ENCODE measurements at regions not wholly inside any gene's neighbourhood (a gene's known extent, or its start where the extent isn't known, plus 50 kb on each side); places are given as distances from the start of the nearest gene placed in this dataset.

DNA sequence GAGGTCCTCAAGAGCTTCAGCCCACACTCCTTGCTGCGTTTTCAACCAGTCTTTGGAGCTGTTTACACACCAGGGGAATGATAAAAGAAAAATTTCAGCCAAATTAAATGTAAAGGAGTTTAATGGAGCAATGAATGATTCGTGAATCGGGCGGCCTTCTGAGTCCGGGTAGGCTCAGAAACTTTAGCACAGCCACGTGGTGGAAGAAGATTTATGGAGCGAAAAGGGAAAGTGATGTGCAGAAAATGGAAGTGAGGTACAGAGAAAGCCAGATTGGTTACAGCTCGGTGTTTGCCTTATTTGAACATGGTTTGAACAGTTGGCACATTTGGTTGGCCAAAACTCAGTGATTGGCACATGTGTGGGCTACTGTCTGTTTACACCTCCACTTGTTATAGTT, 305.4 kb downstream of the MAF start:
- DNase-seq, result no peak

DNA sequence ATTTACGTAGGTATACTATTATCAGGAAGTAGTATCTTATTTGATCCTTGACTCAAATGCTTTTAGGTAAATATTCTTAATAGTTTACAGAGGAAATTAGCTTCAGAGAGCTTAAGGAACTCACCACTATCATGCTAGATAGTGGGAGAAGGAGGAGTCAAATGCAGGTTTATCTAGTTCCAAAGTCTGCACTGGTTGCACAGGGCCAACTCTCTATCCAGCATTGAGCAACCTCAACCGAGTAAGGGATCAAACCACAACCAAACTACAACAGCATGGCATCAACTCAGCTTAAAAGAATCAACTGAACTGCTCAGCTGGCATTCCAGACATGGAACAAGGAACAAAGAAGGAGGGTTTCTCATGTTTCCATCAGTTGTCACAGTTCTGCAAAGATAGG, 306.0 kb downstream of the MAF start:
- DNase-seq, result no peak

DNA sequence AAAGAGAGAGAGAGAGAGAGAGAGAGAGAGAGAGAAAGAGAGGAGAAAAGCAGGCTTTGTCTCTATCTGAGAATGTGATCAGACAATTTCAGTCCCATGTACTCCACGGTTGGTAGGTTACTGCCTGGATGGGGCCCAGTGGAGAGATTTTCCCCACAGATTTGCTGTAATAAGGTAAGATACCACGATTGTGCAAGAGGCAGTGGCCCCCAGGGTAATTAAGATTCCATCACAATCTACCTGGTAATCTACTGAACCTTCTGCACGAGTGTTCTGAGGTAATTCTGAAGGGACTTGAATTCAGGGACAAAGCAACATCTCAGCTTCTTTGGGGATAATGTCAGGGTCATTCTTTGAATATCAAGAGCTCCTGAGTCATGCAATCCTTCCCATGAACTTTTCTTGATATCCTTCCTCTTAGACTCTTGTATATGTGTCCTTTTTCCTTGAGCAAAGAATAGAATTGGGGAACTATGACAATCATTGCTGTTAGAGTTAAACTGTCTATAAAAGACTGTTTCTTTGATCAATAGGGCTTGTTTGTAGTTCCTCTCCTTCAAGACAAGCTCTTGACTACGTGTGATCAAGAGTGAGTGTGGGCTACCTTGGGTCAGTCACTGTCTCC, 306.6 kb downstream of the MAF start:
- no peak for DNase-seq

DNA sequence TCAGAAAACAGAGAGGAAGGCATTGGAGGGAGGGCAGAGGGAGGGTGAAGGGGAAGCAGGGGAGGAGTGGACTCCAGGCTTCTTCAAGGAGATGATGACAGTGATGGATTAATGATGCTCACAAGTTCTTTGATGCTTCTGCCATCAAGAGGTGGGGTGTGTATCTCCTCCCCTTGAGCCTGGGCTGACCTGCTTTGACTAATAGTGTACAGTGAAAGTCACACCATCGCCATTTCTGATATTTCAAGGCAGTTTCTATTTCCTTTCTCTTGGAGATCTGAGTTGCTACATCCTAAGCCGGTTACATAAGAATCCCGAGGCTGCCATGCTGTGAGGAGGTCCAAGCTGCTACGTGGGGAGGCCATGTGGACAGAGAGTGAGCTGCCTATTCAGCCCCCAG, 312.5 kb downstream of the MAF start:
- no peak for DNase-seq

DNA sequence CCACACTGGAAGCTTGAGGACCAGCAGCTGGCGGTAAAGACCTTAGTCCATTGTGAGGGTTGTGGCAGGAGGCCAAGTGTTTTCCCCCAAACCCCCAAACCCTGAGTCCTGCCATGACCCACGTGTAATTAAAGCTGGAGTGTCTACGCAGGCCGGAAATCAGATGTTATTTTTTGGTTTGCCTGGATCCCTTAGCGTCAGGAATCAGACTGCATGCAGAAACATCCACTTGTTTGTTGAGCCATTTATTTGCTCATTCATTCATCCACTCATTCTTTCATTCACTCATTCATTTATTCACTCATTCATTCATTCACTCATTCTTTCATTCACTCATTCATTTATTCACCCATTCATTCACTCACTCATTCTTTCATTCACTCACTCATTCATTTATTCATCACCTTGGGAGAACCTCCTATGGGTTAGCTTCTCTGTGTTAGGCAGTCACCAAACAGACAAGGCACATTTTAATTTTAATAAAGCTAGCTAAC, 313.1 kb downstream of the MAF start:
- DNase-seq, result no peak

DNA sequence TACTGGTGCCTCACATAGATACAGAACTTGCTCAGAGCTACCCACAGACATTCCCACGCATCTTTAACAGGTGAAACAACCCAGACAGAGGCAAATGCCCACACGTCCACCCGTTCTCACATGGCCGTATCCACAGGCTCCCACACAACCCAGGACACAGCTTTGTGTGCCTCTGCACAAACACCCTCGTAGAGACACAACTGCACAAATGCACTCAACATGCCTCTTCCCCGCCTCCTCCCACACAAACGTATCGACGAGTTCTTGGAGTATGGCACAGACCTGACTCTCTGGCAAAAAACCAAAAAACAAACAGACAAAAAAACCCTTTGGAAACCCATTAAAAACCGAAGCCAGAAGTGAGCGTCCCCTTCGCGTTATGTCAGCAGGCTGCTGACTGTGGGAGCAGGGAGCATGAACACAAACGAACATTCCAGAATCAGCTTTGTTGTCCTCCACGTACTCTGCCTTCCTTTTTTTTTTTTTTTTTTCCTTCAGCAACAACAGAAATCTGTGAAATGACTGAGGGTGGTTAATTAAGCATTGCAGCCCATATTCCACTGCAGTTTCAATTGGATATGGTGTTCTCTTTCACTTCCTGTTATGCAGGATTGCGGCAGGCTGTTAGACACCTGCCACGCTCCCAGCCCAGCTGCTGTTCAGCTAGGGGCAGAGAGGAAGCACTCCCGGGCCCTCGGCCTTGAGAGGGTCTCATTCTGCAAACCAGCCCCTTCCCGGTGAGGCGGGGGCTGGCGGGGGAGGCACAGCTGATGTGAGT, 313.7 kb downstream of the MAF start:
- peak; percentile 49 to 61 for DNase-seq

DNA sequence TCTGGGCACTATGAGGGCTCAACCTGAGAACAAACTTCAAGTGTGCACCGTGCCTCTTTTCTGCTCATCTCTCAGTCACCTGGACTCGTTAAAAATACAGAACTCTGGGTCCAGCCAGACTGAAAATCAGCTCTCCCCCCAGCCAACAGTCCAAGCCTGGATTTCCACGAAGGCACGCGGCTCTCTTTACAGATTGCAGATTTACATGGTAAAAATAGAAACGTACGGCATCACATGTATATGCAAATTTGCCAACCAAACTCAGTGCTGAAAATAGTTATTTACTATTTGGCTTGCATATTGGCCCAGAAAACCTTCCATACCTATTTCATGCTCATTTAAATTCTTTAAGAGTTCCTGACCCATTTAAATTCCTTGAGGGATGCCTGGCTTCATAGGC, 315.8 kb downstream of the MAF start:
- no peak for DNase-seq

DNA sequence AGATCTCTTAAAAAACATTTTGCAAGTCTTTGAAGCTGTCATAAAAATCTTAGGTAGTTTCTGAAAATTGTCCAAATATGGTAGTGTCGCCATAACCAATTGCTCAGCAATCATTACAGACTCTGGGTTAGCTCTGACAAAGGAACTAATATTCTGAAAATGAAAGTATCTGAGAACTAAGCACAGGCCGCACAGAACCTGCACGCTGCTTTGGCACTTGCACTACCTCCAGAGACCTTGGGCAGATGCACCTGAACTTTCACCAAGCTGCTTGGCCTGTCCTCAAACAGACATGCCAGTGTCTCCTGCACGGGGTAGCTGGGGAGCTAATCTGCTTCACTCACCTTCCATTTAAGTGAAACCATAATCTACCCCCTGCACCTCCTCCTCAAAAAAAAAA, 317.0 kb downstream of the MAF start:
- peak in 1 of 2 experiments; percentile 42 for DNase-seq

DNA sequence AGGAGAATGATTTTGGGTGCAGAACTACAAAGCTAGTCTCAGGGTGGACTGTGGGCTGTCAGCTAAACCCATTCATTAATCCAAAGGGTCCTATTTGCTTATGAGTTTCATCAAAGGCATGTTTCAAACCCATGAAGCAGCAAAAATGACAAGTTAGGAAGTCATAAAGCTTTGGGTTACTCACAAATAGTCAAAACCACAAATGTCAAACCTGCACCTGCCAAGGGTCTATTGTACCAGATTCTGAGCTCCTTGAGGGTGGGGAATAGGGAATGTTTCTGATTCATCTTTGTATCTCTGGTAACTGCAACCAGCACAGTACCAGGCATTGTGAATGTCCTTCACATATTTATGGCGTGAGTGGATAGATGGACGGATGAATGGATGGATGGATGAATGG, 317.7 kb downstream of the MAF start:
- DNase-seq, result peak in 1 of 2 experiments; percentile 38

DNA sequence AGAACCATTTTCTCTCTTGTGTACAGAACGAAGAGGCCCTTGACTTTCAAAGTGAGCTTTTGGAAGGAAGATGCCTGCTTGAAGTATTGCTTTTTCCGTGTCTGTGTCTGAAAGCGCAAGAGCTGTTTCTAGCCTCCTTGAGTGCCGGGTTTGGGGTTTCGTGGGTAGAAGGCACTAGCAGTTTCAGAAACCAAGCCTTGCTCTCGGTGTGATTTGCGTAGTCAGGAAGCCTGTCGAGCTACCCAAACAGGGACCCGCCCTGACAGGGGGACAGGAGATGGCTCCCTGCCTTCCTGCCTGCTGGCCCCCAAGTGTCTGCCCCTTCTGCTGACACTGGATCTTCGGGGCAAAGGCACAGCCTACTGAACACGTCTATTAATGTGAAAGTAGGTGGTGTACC, 322.0 kb downstream of the MAF start:
- DNase-seq, result peak; percentile 73 to 76

DNA sequence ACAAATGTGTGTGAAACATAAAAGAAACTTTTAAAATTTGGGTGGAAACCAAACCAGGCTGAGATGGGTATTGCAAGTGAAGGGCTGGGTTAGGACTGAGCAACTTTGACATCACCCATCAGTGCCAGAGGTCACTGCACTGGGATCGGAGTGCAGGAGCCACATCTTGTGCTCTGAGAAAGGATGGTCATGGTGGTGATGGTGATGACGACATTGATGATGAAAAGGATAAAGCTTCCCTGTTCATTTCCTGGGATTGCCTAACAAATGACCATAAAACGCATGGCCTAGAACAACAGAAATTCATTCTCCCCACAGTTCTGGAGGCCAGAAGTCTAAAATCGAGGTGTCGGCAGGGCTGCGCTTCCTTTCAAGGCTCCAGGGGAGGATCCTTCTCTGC, 324.0 kb downstream of the MAF start:
- no peak for DNase-seq

DNA sequence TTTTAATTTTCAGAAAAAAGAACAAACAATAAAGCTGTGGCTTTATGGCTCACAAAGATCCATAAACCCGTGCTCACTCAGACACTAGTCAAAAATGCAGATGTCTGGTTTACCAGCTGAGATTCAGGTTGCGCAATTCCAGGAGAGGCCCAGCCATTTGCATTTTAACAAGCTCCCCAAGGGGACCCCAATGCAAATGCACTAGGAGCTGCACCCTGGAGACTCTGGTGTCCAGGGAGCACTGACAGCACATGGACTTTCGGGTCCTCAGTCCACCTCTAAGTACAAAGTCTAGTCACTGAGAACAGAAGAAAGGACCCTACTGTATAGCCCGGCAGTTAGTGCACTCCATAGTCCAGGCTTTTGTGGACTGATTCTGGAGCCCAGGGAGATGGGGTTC, 326.3 kb downstream of the MAF start:
- no peak for DNase-seq

DNA sequence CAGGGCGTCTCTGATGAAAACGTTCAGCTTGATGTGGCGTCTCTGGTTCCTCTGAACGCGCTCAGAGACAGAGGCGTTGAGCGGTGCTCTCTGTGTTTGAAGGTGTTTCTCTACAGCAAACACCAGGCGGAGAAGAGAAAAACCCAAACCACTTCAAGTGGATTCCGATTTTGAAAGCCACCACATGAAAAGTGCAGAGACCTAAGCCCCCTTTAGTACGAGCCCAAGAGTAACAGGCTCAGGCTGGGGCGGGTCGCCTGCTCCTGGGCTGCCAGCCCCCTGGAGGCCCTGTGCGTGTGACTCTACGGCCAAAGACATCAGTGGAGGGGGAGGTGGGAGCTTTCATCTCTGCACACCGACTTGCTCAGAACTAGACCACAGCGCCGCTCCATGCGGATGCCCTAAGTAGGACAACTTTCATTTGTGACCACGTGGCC, 328.4 kb downstream of the MAF start:
- DNase-seq, result peak; percentile 84 to 85

DNA sequence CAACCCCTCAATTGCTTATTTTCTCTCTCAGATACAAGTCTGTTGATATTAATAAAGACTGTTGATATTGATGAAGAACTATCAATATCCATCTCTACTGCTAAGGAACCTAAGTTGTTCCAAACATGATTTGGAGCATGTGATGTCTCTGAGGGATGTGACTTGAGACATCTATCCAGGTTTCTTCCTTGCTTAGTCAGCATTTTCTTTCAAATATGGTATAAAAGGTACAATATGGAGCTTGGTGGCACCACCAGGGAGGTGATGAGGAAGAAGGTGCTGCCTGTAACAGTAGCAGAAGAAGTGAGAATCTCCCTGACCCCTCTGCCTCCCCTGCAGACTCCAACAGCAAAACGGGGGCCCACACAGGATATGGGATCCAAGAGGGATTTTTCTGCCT, 329.0 kb downstream of the MAF start:
- DNase-seq, result no peak

DNA sequence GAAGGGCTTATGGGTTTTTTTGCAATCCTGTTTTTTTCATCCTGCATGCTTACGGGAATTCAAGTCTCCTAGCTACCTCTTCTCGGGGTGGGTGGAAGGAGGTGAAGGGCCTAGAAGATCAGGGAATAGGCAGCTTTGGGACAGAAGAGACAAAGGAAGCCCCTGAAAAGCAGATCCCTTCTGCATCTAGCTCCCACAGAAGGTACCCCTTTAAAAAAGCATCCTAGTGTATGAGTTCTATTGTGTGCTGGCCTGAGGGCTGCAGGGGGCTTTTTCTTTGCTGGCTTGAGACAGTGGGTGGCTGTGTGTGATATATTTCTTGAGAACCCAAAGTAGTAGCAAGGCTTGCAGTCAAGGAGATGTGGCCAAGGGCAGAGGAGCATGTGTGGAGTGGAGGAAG, 330.5 kb downstream of the MAF start:
- peak; percentile 50 to 60 for DNase-seq

DNA sequence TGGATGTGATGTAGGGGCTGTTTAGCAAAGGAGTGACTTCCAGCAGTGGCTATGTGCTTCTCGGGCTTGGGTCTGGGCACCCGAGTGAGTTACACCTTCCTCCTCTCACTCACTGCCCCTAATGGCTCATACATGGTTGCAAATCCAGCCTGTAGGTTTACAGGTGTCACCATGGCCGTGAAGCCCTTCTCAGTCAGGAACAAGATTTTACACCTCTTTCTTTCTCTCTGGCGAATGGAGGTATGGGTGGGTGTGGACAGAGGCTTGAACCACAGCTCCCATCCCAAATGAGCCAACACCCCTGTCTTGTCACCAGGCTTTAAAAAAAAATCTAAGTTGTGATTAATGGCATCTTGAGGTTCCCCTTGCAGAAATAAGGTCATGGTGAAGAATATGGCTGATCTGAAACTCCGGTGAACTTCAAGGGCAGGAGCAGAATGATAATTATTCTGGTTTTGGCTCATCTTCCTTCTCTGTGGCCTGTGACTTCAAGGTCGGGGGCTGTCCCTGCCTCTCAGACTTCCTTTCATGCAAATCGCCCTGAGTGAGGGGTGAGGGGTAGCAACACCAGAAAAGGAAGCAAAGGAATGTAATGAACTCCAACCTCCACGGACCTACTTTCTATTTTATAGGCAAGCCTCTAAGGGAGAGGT, 331.2 kb downstream of the MAF start:
- DNase-seq, result peak; percentile 80 to 83

DNA sequence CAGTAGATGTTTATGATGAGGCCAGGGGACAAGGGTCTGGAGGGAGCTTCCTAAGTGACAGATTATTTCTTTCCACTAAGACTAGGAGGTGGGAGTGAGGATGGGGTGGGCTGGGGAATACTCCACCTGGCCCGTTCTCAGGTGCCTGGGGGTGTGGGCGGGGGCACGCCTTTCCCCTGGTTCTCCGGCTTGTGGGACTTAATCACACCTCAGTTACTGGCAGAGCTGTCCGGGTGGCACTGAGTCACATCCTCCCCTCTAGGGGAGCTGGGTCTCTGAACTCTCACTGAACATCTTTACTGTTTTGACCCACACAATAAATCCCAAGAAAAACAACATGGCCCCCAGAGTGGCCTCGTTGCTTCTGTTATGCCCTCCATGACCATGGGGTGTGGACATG, 332.8 kb downstream of the MAF start:
- peak; percentile 80 to 84 for DNase-seq

DNA sequence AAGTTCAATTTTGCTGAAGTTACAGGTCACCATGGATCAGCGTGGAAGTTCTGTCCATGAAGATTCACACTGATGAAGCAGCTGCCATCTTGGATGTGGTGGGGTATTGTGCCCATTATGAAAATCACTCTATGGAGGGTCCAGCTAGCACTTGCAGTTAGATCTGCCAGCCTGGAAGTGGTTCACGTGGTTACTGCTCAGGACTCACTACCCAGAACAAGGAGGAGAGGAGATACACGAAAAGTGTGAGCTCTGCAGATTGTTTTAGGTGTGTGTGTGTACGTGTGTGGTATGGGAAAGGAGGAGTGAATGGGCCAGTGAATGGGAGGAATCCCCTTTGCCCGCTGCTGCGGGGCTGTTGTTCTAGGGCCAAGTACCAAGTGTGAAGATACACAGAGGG, 333.4 kb downstream of the MAF start:
- no peak for DNase-seq

DNA sequence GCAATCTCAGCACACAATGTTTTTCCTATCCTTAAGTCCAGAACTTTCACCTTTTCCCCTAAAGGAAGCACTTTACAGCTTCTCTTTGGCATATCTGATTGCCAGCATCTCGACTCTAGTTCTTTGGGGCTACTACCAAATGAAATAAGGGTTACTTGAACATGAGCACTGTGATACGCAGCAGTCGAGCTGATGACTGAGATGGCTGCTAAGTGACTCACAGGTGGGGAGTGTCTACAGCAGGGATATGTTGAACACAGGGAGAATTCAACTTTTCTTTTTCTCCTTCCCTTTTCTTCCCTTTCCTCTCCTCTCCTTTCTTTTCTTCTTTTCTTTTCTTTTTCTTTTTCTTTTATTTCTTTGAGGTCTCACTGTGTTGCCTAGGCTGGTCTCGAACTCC, 334.8 kb downstream of the MAF start:
- DNase-seq, result no peak

DNA sequence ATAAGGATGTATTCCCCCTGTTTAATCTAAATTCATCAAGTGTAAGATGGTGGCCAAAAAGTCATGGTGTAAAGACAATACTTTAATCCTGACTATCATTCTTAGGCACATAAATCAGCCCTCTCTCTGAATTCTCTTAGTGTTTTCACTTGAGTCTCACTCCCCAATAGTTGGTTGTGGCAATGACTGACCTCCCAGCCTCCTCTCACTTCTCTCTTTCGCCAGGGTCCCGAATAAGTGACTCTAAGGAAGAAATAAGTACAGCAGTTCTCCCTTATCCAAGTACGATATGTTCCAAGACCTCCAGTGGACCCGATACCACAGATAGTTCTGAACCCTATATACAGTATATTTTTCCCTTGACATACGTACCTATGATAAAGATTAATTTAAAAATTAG, 335.3 kb downstream of the MAF start:
- DNase-seq, result no peak

DNA sequence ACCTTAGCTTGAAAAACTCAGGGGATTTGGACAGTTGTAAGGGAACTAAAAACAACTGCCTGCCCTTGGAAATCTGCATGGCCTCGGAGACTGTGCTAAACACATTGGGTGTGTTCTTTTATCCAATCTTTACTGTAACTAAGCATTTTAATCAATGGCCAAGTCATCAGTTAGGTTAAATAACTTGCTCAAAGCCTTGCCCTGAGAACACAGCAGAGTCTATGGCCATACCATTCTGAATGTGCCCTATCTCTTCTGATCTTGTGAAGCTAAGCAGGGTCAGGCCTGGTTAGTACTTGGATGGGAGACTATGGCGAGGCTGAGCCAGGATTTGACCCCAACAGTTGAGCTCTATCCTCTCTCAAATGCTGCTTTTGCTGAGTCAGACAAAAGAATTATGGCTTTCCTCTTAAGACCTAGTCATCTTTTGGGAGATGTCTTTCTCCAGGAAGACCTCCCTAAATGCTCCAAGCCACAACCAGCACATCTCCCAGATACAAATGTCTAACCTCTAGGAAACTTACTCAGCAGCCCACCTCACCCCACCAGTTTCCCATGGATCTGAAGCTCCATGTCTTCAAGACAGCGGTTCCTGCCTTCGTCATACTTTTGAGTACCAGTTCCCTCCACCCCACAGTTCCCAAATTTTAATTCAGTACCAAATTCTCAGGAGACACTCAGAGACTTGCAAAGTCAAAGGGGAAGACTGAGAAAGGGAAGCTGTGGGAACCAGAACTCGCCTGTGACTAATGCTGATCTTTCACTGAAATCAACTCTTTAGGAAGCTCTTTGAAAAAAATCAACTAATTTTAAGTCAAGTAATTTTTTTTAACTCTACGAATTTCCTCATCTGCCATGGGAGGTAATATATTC, 336.1 kb downstream of the MAF start:
- DNase-seq, result peak in 1 of 2 experiments; percentile 50

DNA sequence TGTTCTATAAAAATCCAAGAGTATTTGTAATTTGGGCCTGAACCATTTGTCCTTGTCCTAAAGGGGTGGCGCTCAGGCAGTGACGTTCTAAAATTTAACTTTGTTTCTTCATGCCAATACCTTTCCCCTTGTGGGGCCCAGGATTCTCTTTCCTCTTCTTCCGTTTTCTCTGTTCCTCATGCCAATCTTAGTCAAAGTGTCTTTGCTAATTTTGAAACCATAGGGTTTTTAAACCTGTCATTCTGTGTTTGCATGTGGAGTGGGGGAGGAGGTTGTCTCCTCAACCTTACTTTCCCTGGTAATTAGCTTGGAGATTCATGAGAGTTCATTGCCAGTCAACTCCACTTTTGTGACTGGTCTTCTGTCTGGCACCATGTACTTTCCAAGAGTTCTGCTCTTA, 337.1 kb downstream of the MAF start:
- no peak for DNase-seq

Measured in activated T-cell treated with anti-CD3 and anti-CD28 coated beads, Interleukin-2, amount 50 U/mL, for 48 hours (primary cell).